Fibroblast of pulmonary artery (primary cell): ENCODE measurements at regions not wholly inside any gene's neighbourhood (a gene's known extent, or its start where the extent isn't known, plus 50 kb on each side); places are given as distances from the start of the nearest gene placed in this dataset.

ENCODE experiments used
- DNase-seq: peaks from one replicate; pipeline ENCODE4 v3.0.0-alpha.2; 2010; ENCODE audit warnings: low read depth
- H3K4me3 ChIP-seq: replicated peaks from 2 replicates; pipeline ENCODE4 v1.5.1; 2011; ENCODE audit warnings: low read depth, mild to moderate bottlenecking, control low read depth, low read length, moderate library complexity
- TF ChIP-seq, protein P1 (sequence below): IDR thresholded peaks from 2 replicates; pipeline ENCODE4 v1.5.1; 2011; ENCODE audit warnings: mild to moderate bottlenecking, control low read depth, low read length, inconsistent platforms; ENCODE audit errors: missing control alignments

GRCh38 chr1:239730378-239730777 lies 344.0 kb downstream of the CHRM3 start:
- H3K4me3 ChIP-seq: no peak overlapping the region
- TF ChIP-seq, protein P1, sequence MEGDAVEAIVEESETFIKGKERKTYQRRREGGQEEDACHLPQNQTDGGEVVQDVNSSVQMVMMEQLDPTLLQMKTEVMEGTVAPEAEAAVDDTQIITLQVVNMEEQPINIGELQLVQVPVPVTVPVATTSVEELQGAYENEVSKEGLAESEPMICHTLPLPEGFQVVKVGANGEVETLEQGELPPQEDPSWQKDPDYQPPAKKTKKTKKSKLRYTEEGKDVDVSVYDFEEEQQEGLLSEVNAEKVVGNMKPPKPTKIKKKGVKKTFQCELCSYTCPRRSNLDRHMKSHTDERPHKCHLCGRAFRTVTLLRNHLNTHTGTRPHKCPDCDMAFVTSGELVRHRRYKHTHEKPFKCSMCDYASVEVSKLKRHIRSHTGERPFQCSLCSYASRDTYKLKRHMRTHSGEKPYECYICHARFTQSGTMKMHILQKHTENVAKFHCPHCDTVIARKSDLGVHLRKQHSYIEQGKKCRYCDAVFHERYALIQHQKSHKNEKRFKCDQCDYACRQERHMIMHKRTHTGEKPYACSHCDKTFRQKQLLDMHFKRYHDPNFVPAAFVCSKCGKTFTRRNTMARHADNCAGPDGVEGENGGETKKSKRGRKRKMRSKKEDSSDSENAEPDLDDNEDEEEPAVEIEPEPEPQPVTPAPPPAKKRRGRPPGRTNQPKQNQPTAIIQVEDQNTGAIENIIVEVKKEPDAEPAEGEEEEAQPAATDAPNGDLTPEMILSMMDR: no peak
- no peak for DNase-seq

- DNase-seq: no peak
- H3K4me3 ChIP-seq: no peak overlapping the region
- TF ChIP-seq, protein P1: no peak
Observed at GRCh38 chr1:239731082-239731748, 344.8 kb downstream of the CHRM3 start.

DNA sequence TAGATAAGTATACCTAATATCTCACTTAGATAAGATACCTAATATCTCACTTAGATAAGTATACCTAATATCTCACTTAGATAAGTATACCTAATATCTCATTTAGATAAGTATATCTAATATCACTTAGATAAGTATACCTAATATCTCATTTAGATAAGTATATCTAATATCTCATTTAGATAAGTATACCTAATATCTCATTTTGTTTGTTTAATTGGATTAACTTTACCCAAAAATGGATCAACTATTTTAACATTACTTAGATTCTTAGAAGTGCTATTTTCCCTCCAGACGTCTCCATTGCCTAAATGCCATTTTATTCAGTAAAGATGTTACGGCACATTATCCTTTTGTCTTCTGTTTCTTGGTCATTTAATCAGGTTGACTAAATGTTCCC lies 346.4 kb downstream of the CHRM3 start:
- no peak overlapping the region for H3K4me3 ChIP-seq
- no peak for DNase-seq
- TF ChIP-seq, protein P1: no peak

GRCh38 chr1:239733995-239734394 lies 347.6 kb downstream of the CHRM3 start:
- TF ChIP-seq, protein P1: no peak
- no peak for DNase-seq
- no peak overlapping the region for H3K4me3 ChIP-seq

DNA sequence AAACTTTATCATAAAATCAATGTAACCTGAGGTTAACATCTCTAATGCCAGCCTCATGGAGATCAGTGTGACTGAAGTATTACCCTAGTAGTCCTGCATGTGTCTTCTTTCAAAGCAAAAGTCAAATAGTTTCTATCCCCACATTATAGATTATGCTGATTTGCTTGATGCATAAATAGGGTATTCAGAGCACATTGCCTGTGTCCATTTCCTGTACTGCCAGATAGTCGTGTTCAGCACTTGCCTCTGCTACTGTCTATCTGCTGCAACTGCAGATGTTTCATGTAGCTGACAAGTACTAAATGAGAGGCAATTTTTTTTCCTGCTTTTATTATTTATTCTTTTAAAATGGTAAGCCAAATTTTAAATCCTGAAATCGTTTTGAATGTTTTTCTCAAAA lies 348.7 kb downstream of the CHRM3 start:
- no peak overlapping the region for H3K4me3 ChIP-seq
- DNase-seq: no peak
- TF ChIP-seq, protein P1: no peak

- DNase-seq: no peak
- H3K4me3 ChIP-seq: no peak overlapping the region
- TF ChIP-seq, protein P1: no peak
Observed at GRCh38 chr1:239736479-239736878, 350.1 kb downstream of the CHRM3 start.

GRCh38 chr1:239739375-239739774 lies 352.3 kb upstream of the FMN2 start:
- DNase-seq: no peak
- TF ChIP-seq, protein P1: no peak
- no peak overlapping the region for H3K4me3 ChIP-seq
